AG04450 (cell line): ENCODE measurements at regions not wholly inside any gene's neighbourhood (a gene's known extent, or its start where the extent isn't known, plus 50 kb on each side); places are given as distances from the start of the nearest gene placed in this dataset.

Source experiments
- CTCF ChIA-PET: fragments of 300-600, 350-600 bp; formaldehyde crosslinking; extraction: SDS; loops from one replicate; lab custom pipeline; 2022; ENCODE audit warnings: antibody characterized with exemption, inconsistent platforms; lab: Charles Lee
- POLR2A ChIA-PET: fragments of 350-600 bp; formaldehyde crosslinking; extraction: SDS; loops from one replicate; lab custom pipeline; 2021; ENCODE audit warnings: antibody characterized with exemption, inconsistent platforms; lab: Yijun Ruan, JAX
- DNase-seq: peaks from one replicate; pipeline ENCODE4 v3.0.0-alpha.2; 2011; ENCODE audit warnings: low read depth, low spot score
- H3K27ac ChIP-seq: one replicate; pipeline ENCODE4 v1.5.1; 2012; ENCODE audit warnings: low read depth, low read length, control low read depth
- H3K27me3 ChIP-seq: one replicate; pipeline ENCODE4 v1.6.0; 2012; ENCODE audit warnings: low read length; ENCODE audit not compliant: control insufficient read depth, insufficient read depth
- H3K4me3 ChIP-seq: 2 replicates; pipeline ENCODE4 v1.5.1; 2011; ENCODE audit warnings: mild to moderate bottlenecking, low read depth, low read length, control low read depth
- H3K9me3 ChIP-seq: 2 replicates; pipeline ENCODE4 v1.5.1; 2012; ENCODE audit warnings: low read length; ENCODE audit not compliant: control insufficient read depth, insufficient read depth
- TF ChIP-seq, protein P1 (sequence below): IDR thresholded peaks from 2 replicates; pipeline ENCODE4 v1.5.1; 2011; ENCODE audit warnings: low read depth, low read length, control low read depth, inconsistent platforms

DNA sequence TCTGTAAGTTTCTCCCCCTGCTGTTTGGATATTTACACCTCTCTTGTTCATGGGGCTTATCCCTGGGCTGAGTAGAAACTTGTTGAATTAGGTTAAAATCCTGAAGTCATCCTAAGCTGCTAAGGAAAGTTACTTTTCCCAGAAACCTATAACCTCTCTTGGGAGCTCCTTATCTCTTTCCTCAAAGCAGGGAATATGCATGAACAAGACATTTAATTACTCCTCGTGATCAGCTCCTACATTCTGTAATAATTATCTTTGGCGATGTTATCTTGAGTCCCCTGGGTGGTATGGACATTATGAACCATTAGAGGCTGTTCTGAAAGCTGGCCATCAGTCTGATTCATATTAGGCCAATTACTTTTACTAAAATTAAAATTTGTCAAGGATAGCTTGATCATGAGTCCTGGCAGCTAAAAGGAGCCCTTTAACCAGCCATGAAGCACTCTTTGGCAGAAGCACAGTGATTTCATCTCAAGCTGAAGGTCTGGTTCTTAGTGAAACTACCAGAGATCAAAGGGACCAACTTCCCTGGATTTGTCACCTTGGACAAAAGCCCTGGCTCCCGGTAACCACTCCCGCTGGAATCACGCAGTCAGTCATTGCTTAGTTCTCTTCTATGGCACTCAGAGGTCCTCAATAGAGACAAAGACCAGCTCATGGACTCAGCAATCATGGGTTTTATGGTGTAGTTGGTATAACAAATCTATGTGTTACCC, 811.8 kb downstream of the UQCRFS1 start:
- ChIA-PET CTCF (no interaction called here), POLR2A (no interaction called here)
- no peak overlapping the region for H3K4me3 ChIP-seq
- TF ChIP-seq, protein P1, sequence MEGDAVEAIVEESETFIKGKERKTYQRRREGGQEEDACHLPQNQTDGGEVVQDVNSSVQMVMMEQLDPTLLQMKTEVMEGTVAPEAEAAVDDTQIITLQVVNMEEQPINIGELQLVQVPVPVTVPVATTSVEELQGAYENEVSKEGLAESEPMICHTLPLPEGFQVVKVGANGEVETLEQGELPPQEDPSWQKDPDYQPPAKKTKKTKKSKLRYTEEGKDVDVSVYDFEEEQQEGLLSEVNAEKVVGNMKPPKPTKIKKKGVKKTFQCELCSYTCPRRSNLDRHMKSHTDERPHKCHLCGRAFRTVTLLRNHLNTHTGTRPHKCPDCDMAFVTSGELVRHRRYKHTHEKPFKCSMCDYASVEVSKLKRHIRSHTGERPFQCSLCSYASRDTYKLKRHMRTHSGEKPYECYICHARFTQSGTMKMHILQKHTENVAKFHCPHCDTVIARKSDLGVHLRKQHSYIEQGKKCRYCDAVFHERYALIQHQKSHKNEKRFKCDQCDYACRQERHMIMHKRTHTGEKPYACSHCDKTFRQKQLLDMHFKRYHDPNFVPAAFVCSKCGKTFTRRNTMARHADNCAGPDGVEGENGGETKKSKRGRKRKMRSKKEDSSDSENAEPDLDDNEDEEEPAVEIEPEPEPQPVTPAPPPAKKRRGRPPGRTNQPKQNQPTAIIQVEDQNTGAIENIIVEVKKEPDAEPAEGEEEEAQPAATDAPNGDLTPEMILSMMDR, result no peak
- no peaks in the 10 kb centered on the region for H3K27me3 ChIP-seq
- DNase-seq, result no peak
- no peak overlapping the region for H3K27ac ChIP-seq
- H3K9me3 ChIP-seq, result peaks cover 57% of the 10 kb centered on the region

GRCh38 chr19:28399187-28399586, 813.8 kb downstream of the UQCRFS1 start:
- no peaks in the 10 kb centered on the region for H3K27me3 ChIP-seq
- ChIA-PET POLR2A (no interaction called here), CTCF (no interaction called here)
- H3K27ac ChIP-seq, result no peak overlapping the region
- TF ChIP-seq, protein P1, result no peak
- H3K4me3 ChIP-seq, result no peak overlapping the region
- no peak for DNase-seq
- peaks cover 64% of the 10 kb centered on the region for H3K9me3 ChIP-seq

DNA sequence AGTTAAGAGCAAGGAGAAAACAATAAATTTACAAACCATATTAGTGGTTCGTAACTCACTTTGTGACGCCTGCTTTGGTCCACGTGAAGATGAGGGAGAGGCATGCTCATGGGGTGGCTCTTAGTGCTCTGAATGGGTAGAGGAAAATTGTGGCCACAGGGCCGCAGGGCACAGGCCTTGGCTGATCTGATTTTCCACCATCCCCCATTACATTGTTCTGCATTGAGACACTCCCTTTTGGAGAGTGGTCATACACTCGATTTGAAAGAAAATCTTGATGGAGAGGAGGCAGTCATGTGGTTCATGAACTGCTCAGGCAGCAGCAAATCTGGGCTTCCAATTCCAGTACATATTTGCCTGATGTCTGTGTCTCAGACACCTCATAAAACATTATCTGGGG, 815.2 kb downstream of the UQCRFS1 start:
- no peak for DNase-seq
- TF ChIP-seq, protein P1, result no peak
- Histone ChIP-seq H3K27ac (no peak overlapping the region), H3K9me3 (peaks cover 55% of the 10 kb centered on the region), H3K27me3 (no peaks in the 10 kb centered on the region), H3K4me3 (no peak overlapping the region)
- ChIA-PET POLR2A (no interaction called here), CTCF (no interaction called here)

- Histone ChIP-seq H3K9me3 (peaks cover 55% of the 10 kb centered on the region), H3K4me3 (no peak overlapping the region), H3K27me3 (no peaks in the 10 kb centered on the region), H3K27ac (no peak overlapping the region)
- no peak for DNase-seq
- TF ChIP-seq, protein P1, result no peak
- ChIA-PET CTCF (no interaction called here), POLR2A (no interaction called here)
These were observed 815.6 kb downstream of the UQCRFS1 start for GRCh38 chr19:28397306-28397705.

DNA sequence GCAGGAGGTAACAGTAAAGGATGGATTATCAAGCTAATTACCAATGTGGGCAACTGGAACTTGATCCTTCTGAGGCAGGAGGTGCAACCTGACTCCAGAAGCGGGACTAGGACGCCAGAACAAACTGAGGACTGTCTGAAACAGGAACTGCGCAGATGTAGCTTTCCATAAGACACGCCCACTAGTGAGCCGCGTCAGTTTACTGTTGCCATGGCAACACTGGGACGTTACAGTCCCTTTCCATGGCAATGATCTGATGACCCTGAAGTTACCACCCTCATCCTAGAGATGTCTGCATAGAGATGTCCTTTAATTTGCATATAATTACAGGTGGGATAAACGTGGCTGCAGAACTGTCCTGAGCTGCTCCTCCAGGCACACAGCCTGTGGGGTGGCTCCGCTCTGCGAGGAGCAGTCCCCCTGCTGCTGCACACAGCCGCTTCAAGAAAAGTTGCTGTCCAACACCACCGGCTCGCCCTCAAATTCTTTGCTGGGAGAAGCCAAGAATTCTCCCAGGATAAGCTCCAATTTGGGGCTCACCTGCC, 816.6 kb downstream of the UQCRFS1 start:
- no peak for DNase-seq
- Histone ChIP-seq H3K9me3 (peaks cover 49% of the 10 kb centered on the region), H3K4me3 (no peak overlapping the region), H3K27ac (no peak overlapping the region), H3K27me3 (no peaks in the 10 kb centered on the region)
- TF ChIP-seq, protein P1, result no peak
- ChIA-PET CTCF (no interaction called here), POLR2A (no interaction called here)
